Fibroblast of lung (primary cell): ENCODE measurements at regions not wholly inside any gene's neighbourhood (a gene's known extent, or its start where the extent isn't known, plus 50 kb on each side); places are given as distances from the start of the nearest gene placed in this dataset.

ENCODE experiments used
- DNase-seq, 2 donors: peaks; one replicate each; pipeline versions ENCODE4 v3.0.0 to v3.0.0-alpha.2; 2010; ENCODE audit warnings: low read depth in 2 of 2
- H2AFZ ChIP-seq: 2 replicates; pipeline ENCODE4 v1.5.1; 2012; ENCODE audit warnings: low read length, control low read depth, inconsistent platforms
- H3K27ac ChIP-seq: 2 replicates; pipeline ENCODE4 v1.5.1; 2011; ENCODE audit warnings: low read length, control low read depth; ENCODE audit not compliant: insufficient read depth
- H3K27me3 ChIP-seq: 2 replicates; pipeline ENCODE4 v1.5.1; 2011; ENCODE audit warnings: mild to moderate bottlenecking, low read length; ENCODE audit not compliant: control insufficient read depth, insufficient read depth
- H3K36me3 ChIP-seq: 2 replicates; pipeline ENCODE4 v1.5.1; 2011; ENCODE audit warnings: low read length; ENCODE audit not compliant: control insufficient read depth, insufficient read depth
- H3K4me1 ChIP-seq: 2 replicates; pipeline ENCODE4 v1.5.1; 2011; ENCODE audit warnings: low read length; ENCODE audit not compliant: control insufficient read depth, insufficient read depth; ENCODE audit errors: extremely low read depth
- H3K4me2 ChIP-seq: 2 replicates; pipeline ENCODE4 v1.5.1; 2011; ENCODE audit warnings: low read length, control low read depth; ENCODE audit not compliant: insufficient read depth; ENCODE audit errors: extremely low read depth
- H3K4me3 ChIP-seq, 4 experiments: fragments of 200-600 bp in 1 of 4; sonication (generic) in 1 of 4; replicated peaks in 1 of 4; 2 replicates each; pipeline ENCODE4 v1.5.1; 2011 to 2016; ENCODE audit warnings: low read length in 4 of 4, low read depth in 3 of 4, mild to moderate bottlenecking in 3 of 4, control low read depth in 2 of 4, inconsistent platforms in 1 of 4, mixed read lengths in 1 of 4; ENCODE audit not compliant: insufficient read depth in 1 of 4; ENCODE audit errors: control extremely low read depth in 1 of 4
- H3K79me2 ChIP-seq: 2 replicates; pipeline ENCODE4 v1.5.1; 2012; ENCODE audit warnings: mild to moderate bottlenecking, low read length, inconsistent platforms; ENCODE audit not compliant: control insufficient read depth, insufficient read depth
- H3K9ac ChIP-seq: 2 replicates; pipeline ENCODE4 v1.5.1; 2011; ENCODE audit warnings: mild to moderate bottlenecking, low read length, control low read depth; ENCODE audit not compliant: insufficient read depth
- H3K9me3 ChIP-seq: 2 replicates; pipeline ENCODE4 v1.5.1; 2012; ENCODE audit warnings: low read depth, low read length; ENCODE audit not compliant: control insufficient read depth, insufficient read depth
- H4K20me1 ChIP-seq: 2 replicates; pipeline ENCODE4 v1.5.1; 2011; ENCODE audit warnings: low read length; ENCODE audit not compliant: control insufficient read depth, insufficient read depth; ENCODE audit errors: extremely low read depth
- CTCF ChIP-seq, 2 donors: IDR thresholded peaks in 1 of 2; conservative IDR thresholded peaks in 1 of 2; 1 replicate in 1 of 2; 2 replicates in 1 of 2; pipeline ENCODE4 v1.5.1; 2011 to 2012; ENCODE audit warnings: low read length in 2 of 2, control low read depth in 1 of 2, inconsistent platforms in 1 of 2, low read depth in 1 of 2, mild to moderate bottlenecking in 1 of 2
- EZH2 ChIP-seq: IDR thresholded peaks from 2 replicates; pipeline ENCODE4 v1.5.1; 2012; ENCODE audit warnings: low read length, control low read depth, mild to moderate bottlenecking; ENCODE audit errors: missing control alignments

DNA sequence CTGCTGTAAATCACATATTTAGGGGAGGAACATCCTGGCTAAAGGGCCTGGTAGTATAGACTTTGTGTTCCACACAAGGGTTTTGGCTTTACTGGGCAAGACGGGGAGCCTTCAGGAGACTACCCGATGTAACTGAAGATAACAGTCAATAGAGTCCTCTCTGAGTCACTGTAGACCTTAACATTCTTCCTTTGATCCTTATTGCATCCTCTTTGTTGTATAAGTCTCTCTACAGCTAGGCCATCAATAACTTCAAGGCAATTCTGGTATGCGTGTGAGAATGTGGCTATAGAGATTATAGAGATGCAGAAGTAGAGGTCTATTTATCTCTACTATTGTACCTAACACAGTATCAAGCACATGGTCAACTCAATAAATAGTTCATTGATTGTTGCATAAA is 67.3 kb upstream of the STK32A start:
- Histone ChIP-seq H2AFZ (no peak overlapping the region), H3K27ac (no peak overlapping the region)

DNA sequence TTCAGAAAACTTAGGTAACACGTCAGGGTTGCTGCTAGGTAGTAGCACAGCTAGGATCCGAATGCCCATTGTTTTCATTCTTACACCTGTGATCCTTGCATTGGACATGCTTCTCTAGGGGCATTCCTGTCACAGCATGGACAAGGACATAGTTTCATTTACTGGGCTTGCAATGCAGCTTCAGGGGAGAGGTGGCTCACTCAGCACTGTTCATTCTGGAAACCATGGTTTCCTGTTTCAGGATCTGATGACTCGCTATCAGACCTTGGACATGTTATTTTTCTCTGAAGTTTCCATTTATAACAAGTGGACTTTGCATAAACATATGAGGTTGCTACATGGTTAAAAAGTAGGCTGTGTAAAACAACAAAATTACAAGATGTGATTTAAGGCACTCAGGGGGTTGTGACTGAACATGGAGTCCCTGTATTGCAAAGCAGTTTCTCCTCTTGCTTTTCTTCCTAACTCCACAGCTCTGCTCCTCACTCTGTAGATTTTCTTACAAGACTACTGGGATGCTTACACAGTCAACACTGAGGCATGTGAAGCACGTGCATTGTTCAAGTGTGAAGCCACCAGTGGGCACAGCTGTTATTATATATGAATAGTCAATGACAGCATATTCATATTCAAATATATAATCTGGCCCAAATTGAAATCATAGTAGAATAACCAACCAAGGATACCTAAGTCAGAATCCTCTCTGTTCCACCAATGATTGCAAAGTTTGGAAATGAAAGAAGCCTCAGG is 66.1 kb upstream of the STK32A start:
- no peaks in the 10 kb centered on the region for H4K20me1 ChIP-seq
- H3K79me2 ChIP-seq: no peaks in the 10 kb centered on the region
- peak overlapping the region in 1 of 4 experiments; percentile 5 for H3K4me3 ChIP-seq
- H3K36me3 ChIP-seq: no peaks in the 10 kb centered on the region
- H3K9me3 ChIP-seq: no peaks in the 10 kb centered on the region
- H3K9ac ChIP-seq: no peak overlapping the region
- peaks cover 7% of the 10 kb centered on the region for H3K4me1 ChIP-seq
- DNase-seq: peak; percentile 40 to 78
- H3K27me3 ChIP-seq: no peaks in the 10 kb centered on the region
- peak overlapping the region; percentile 76 for H3K4me2 ChIP-seq
- H2AFZ ChIP-seq: no peak overlapping the region
- peak overlapping the region; percentile 37 for H3K27ac ChIP-seq
- TF ChIP-seq CTCF (conservative IDR thresholded peaks at IDR 0.05 in 1 of 2, IDR thresholded peaks at IDR 0.05 in 1 of 2; ENCODE audit: low read depth in 1 of 2, low read length in 2 of 2) (no peak), EZH2 (no peak)

More for the DNA sequence above, 67.3 kb upstream of the STK32A start:
- TF ChIP-seq EZH2 (no peak), CTCF (conservative IDR thresholded peaks at IDR 0.05 in 1 of 2, IDR thresholded peaks at IDR 0.05 in 1 of 2; ENCODE audit: low read depth in 1 of 2, low read length in 2 of 2) (no peak)
- Histone ChIP-seq H3K9ac (no peak overlapping the region), H3K4me2 (no peak overlapping the region), H3K9me3 (no peaks in the 10 kb centered on the region), H4K20me1 (no peaks in the 10 kb centered on the region), H3K27me3 (no peaks in the 10 kb centered on the region), H3K79me2 (no peaks in the 10 kb centered on the region), H3K4me3 (no peak overlapping the region), H3K4me1 (peaks cover 7% of the 10 kb centered on the region), H3K36me3 (no peaks in the 10 kb centered on the region)
- DNase-seq: peak in 1 of 2 donors; percentile 20

DNA sequence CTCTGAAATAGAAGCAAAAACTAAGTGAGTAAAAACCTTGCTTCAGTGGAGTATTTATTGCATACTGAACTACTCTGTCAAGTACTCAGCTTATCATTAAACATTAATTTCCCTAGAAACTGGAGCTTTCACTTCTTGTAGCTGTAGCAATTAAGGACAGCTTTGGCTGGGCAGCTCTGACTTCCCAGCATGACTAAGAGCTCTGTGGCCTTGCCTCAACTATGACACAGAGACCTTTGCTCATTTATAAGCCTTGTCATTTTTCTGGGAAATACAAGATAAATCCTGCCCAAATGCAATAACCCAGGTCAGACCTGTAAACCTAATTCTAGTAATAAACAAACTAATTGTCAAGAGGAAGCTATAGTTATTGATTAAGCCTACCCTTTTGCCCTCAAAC is 65.4 kb upstream of the STK32A start:
- no peak overlapping the region for H3K9ac ChIP-seq
- H2AFZ ChIP-seq: no peak overlapping the region
- no peaks in the 10 kb centered on the region for H3K36me3 ChIP-seq
- no peaks in the 10 kb centered on the region for H3K27me3 ChIP-seq
- peak; percentile 65 to 92 for DNase-seq
- H3K27ac ChIP-seq: peak overlapping the region; percentile 37
- H3K4me2 ChIP-seq: no peak overlapping the region
- no peak for TF ChIP-seq EZH2
- no peak for TF ChIP-seq CTCF (conservative IDR thresholded peaks at IDR 0.05 in 1 of 2, IDR thresholded peaks at IDR 0.05 in 1 of 2; ENCODE audit: low read depth in 1 of 2, low read length in 2 of 2)
- H3K79me2 ChIP-seq: no peaks in the 10 kb centered on the region
- peaks cover 7% of the 10 kb centered on the region for H3K4me1 ChIP-seq
- H3K4me3 ChIP-seq: no peak overlapping the region
- no peaks in the 10 kb centered on the region for H4K20me1 ChIP-seq
- no peaks in the 10 kb centered on the region for H3K9me3 ChIP-seq
